GM23338 (cell line): ENCODE measurements at regions not wholly inside any gene's neighbourhood (a gene's known extent, or its start where the extent isn't known, plus 50 kb on each side); places are given as distances from the start of the nearest gene placed in this dataset.

Experiments
- ATAC-seq: fragments of 200-7000 bp; cut with Tn5 transposase; 3 replicates; pipeline ENCODE4 v1.9.1; 2020
- DNase-seq: peaks from one replicate; pipeline ENCODE4 v3.0.0-alpha.2; 2015; ENCODE audit warnings: low spot score
- H2AFZ ChIP-seq: fragments of 200-600 bp; sonication (generic); 2 replicates; pipeline ENCODE4 v1.8.0; 2016; ENCODE audit warnings: antibody characterized with exemption, mild to moderate bottlenecking, moderate library complexity
- H3F3A ChIP-seq: fragments of 200-600 bp; sonication (generic); replicated peaks from 2 replicates; pipeline ENCODE4 v1.8.0; 2017; ENCODE audit warnings: antibody characterized with exemption, mixed run types, low read depth
- H3K27ac ChIP-seq: fragments of 200-600 bp; sonication (generic); 2 replicates; pipeline ENCODE4 v1.6.1; 2016; ENCODE audit warnings: low read depth
- H3K27me3 ChIP-seq: fragments of 200-600 bp; sonication (generic); 2 replicates; pipeline ENCODE4 v1.8.0; 2016; ENCODE audit warnings: mild to moderate bottlenecking, mixed run types, moderate library complexity; ENCODE audit not compliant: insufficient read depth
- H3K36me3 ChIP-seq: fragments of 200-600 bp; sonication (generic); 2 replicates; pipeline ENCODE4 v1.8.0; 2016; ENCODE audit warnings: mild to moderate bottlenecking; ENCODE audit not compliant: insufficient read depth
- H3K4me1 ChIP-seq: fragments of 200-600 bp; sonication (generic); 2 replicates; pipeline ENCODE4 v1.8.0; 2016; ENCODE audit warnings: mild to moderate bottlenecking, moderate library complexity; ENCODE audit not compliant: insufficient read depth
- H3K4me2 ChIP-seq: fragments of 200-600 bp; sonication (generic); 2 replicates; pipeline ENCODE4 v1.7.1; 2017; ENCODE audit warnings: mixed run types
- H3K4me3 ChIP-seq: fragments of 200-600 bp; sonication (generic); 2 replicates; pipeline ENCODE4 v1.6.1; 2016; ENCODE audit warnings: mixed run types
- H3K79me2 ChIP-seq: fragments of 200-600 bp; sonication (generic); replicated peaks from 2 replicates; pipeline ENCODE4 v1.8.0; 2017; ENCODE audit warnings: mild to moderate bottlenecking; ENCODE audit not compliant: insufficient read depth
- H3K9me2 ChIP-seq: fragments of 200-600 bp; sonication (generic); 2 replicates; pipeline ENCODE4 v1.8.0; 2017; ENCODE audit not compliant: insufficient read depth
- H4K20me1 ChIP-seq: fragments of 200-600 bp; sonication (generic); replicated peaks from 2 replicates; pipeline ENCODE4 v1.8.0; 2017; ENCODE audit warnings: mild to moderate bottlenecking; ENCODE audit not compliant: insufficient read depth
- H3K27ac Mint-ChIP-seq: 2 replicates; pipeline ENCODE4 v1.8.0; 2020; ENCODE audit warnings: inconsistent platforms, mild to moderate bottlenecking, moderate library complexity, mixed read lengths
- H3K27me3 Mint-ChIP-seq: 3 replicates; pipeline ENCODE4 v1.8.0; 2022; ENCODE audit warnings: low read depth, mild to moderate bottlenecking, moderate library complexity, mixed read lengths, inconsistent platforms; ENCODE audit not compliant: insufficient read depth, poor library complexity
- H3K36me3 Mint-ChIP-seq: 3 replicates; pipeline ENCODE4 v1.8.0; 2021; ENCODE audit warnings: low read depth, mild to moderate bottlenecking, inconsistent platforms, moderate library complexity, mixed read lengths
- H3K4me1 Mint-ChIP-seq: 3 replicates; pipeline ENCODE4 v1.8.0; 2020; ENCODE audit warnings: mild to moderate bottlenecking, inconsistent platforms, mixed read lengths
- H3K4me3 Mint-ChIP-seq: 3 replicates; pipeline ENCODE4 v1.8.0; 2021; ENCODE audit warnings: moderate library complexity, mild to moderate bottlenecking, inconsistent platforms, mixed read lengths
- H3K9me3 Mint-ChIP-seq: 3 replicates; pipeline ENCODE4 v1.8.0; 2020; ENCODE audit warnings: moderate library complexity, mild to moderate bottlenecking, inconsistent platforms, mixed read lengths
- CREB1 ChIP-seq: fragments of 250-450 bp; sonication (Bioruptor Pico); IDR thresholded peaks from 2 replicates; pipeline ENCODE4 v1.5.0; 2020; ENCODE audit warnings: low read depth, mild to moderate bottlenecking, moderate library complexity
- CTCF ChIP-seq, 2 experiments: fragments of 200-600 bp in 1 of 2; sonication (generic) in 1 of 2; conservative IDR thresholded peaks; 2 replicates each; pipeline versions ENCODE4 v1.5.1 to v1.6.1; 2016 to 2017; ENCODE audit warnings: antibody characterized with exemption in 2 of 2, low read depth in 2 of 2, mild to moderate bottlenecking in 2 of 2, moderate library complexity in 1 of 2
- EZH2 ChIP-seq: fragments of 200-600 bp; sonication (generic); IDR thresholded peaks from one replicate; pipeline ENCODE4 v1.8.0; 2017; ENCODE audit warnings: antibody characterized with exemption, mild to moderate bottlenecking, low read depth; ENCODE audit not compliant: unreplicated experiment
- EZH2phosphoT487 ChIP-seq: fragments of 200-600 bp; sonication (generic); IDR thresholded peaks from one replicate; pipeline ENCODE4 v1.8.1; 2018; ENCODE audit warnings: antibody characterized with exemption; ENCODE audit not compliant: unreplicated experiment
- JUNB ChIP-seq: IDR thresholded peaks from one replicate; pipeline ENCODE4 v1.6.1; 2016; ENCODE audit warnings: antibody characterized with exemption; ENCODE audit not compliant: unreplicated experiment
- NANOG ChIP-seq: IDR thresholded peaks from 2 replicates; pipeline ENCODE4 v1.6.1; 2016; ENCODE audit warnings: antibody characterized with exemption, borderline replicate concordance
- POLR2AphosphoS5 ChIP-seq: IDR thresholded peaks from 2 replicates; pipeline ENCODE4 v1.6.1; 2016; ENCODE audit warnings: antibody characterized with exemption, low read depth
- STAT1 ChIP-seq: IDR thresholded peaks from one replicate; pipeline ENCODE4 v1.6.1; 2016; ENCODE audit warnings: antibody characterized with exemption; ENCODE audit not compliant: unreplicated experiment
- ZNF114 ChIP-seq: fragments of 250-450 bp; sonication (Bioruptor Pico); IDR thresholded peaks from 2 replicates; pipeline ENCODE4 v1.5.0; 2020; ENCODE audit warnings: mild to moderate bottlenecking, moderate library complexity
- ZNF331 ChIP-seq: fragments of 250-450 bp; sonication (Bioruptor Pico); IDR thresholded peaks from 2 replicates; pipeline ENCODE4 v1.5.0; 2020; ENCODE audit warnings: low read depth, mild to moderate bottlenecking, moderate library complexity
- ZNF462 ChIP-seq: fragments of 250-450 bp; sonication (Bioruptor Pico); IDR thresholded peaks from 2 replicates; pipeline ENCODE4 v1.5.0; 2020; ENCODE audit warnings: mild to moderate bottlenecking, moderate library complexity
- TF ChIP-seq, protein P1 (sequence below): IDR thresholded peaks from one replicate; pipeline ENCODE4 v1.6.1; 2018; ENCODE audit warnings: antibody characterized with exemption; ENCODE audit not compliant: unreplicated experiment
- TF ChIP-seq, protein P2 (sequence below): IDR thresholded peaks from 2 replicates; pipeline ENCODE4 v1.6.1; 2016; ENCODE audit warnings: antibody characterized with exemption

GRCh38 chrX:122913134-122913533, 270.9 kb upstream of the GRIA3 start:
- ATAC-seq: no peak
- H3F3A ChIP-seq: no peaks in the 10 kb centered on the region
- no peaks in the 10 kb centered on the region for H3K27me3 ChIP-seq
- H3K9me2 ChIP-seq: no peaks in the 10 kb centered on the region
- H3K4me2 ChIP-seq: no peak overlapping the region
- H3K79me2 ChIP-seq: no peaks in the 10 kb centered on the region
- H2AFZ ChIP-seq: no peak overlapping the region
- H3K27ac ChIP-seq: no peak overlapping the region
- H4K20me1 ChIP-seq: no peaks in the 10 kb centered on the region
- no peaks in the 10 kb centered on the region for H3K4me1 Mint-ChIP-seq
- H3K27me3 Mint-ChIP-seq: no peaks in the 10 kb centered on the region
- no peak overlapping the region for H3K4me3 ChIP-seq
- H3K4me3 Mint-ChIP-seq: no peak overlapping the region
- TF ChIP-seq ZNF331 (CRISPR knock-in tag): no peak
- TF ChIP-seq, protein P1, sequence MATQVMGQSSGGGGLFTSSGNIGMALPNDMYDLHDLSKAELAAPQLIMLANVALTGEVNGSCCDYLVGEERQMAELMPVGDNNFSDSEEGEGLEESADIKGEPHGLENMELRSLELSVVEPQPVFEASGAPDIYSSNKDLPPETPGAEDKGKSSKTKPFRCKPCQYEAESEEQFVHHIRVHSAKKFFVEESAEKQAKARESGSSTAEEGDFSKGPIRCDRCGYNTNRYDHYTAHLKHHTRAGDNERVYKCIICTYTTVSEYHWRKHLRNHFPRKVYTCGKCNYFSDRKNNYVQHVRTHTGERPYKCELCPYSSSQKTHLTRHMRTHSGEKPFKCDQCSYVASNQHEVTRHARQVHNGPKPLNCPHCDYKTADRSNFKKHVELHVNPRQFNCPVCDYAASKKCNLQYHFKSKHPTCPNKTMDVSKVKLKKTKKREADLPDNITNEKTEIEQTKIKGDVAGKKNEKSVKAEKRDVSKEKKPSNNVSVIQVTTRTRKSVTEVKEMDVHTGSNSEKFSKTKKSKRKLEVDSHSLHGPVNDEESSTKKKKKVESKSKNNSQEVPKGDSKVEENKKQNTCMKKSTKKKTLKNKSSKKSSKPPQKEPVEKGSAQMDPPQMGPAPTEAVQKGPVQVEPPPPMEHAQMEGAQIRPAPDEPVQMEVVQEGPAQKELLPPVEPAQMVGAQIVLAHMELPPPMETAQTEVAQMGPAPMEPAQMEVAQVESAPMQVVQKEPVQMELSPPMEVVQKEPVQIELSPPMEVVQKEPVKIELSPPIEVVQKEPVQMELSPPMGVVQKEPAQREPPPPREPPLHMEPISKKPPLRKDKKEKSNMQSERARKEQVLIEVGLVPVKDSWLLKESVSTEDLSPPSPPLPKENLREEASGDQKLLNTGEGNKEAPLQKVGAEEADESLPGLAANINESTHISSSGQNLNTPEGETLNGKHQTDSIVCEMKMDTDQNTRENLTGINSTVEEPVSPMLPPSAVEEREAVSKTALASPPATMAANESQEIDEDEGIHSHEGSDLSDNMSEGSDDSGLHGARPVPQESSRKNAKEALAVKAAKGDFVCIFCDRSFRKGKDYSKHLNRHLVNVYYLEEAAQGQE: no peak
- no peak for TF ChIP-seq ZNF114 (CRISPR knock-in tag)
- no peak for TF ChIP-seq JUNB
- TF ChIP-seq ZNF462 (CRISPR knock-in tag): no peak
- TF ChIP-seq EZH2phosphoT487: no peak
- TF ChIP-seq EZH2: no peak
- TF ChIP-seq CTCF (conservative IDR thresholded peaks at IDR 0.05; ENCODE audit: low read depth in 2 of 2): no peak
- no peak for TF ChIP-seq CREB1 (CRISPR knock-in tag)
- TF ChIP-seq, protein P2, sequence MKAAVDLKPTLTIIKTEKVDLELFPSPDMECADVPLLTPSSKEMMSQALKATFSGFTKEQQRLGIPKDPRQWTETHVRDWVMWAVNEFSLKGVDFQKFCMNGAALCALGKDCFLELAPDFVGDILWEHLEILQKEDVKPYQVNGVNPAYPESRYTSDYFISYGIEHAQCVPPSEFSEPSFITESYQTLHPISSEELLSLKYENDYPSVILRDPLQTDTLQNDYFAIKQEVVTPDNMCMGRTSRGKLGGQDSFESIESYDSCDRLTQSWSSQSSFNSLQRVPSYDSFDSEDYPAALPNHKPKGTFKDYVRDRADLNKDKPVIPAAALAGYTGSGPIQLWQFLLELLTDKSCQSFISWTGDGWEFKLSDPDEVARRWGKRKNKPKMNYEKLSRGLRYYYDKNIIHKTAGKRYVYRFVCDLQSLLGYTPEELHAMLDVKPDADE: no peak
- TF ChIP-seq STAT1: no peak
- no peak for TF ChIP-seq POLR2AphosphoS5
- no peak for TF ChIP-seq NANOG
- H3K36me3 ChIP-seq: no peaks in the 10 kb centered on the region
- H3K9me3 Mint-ChIP-seq: peaks cover 13% of the 10 kb centered on the region; the same call in 2 of the 3 replicates
- H3K36me3 Mint-ChIP-seq: no peaks in the 10 kb centered on the region
- DNase-seq: no peak
- no peaks in the 10 kb centered on the region for H3K4me1 ChIP-seq
- H3K27ac Mint-ChIP-seq: no peak overlapping the region
